Neural cell (in vitro differentiated cells): ENCODE measurements at regions not wholly inside any gene's neighbourhood (a gene's known extent, or its start where the extent isn't known, plus 50 kb on each side); places are given as distances from the start of the nearest gene placed in this dataset.

Source experiments
- H2AFZ ChIP-seq: fragments of 200-600, 300-800 bp; sonication (generic), shearing (Covaris generic); 2 replicates; pipeline ENCODE4 v1.6.0; 2014; ENCODE audit warnings: low read depth, mild to moderate bottlenecking, antibody characterized with exemption, low read length, moderate library complexity
- H3F3A ChIP-seq: fragments of 200-600 bp; shearing (Covaris generic); 2 replicates; pipeline ENCODE4 v1.6.1; 2016; ENCODE audit warnings: mild to moderate bottlenecking, moderate library complexity, mixed read lengths, antibody characterized with exemption, low read length; ENCODE audit not compliant: insufficient read depth, poor library complexity, severe bottlenecking
- H3K27ac ChIP-seq: fragments of 200-600, 300-800 bp; sonication (generic), shearing (Covaris generic); 2 replicates; pipeline ENCODE4 v1.5.1; 2014; ENCODE audit warnings: mild to moderate bottlenecking, low read length, moderate library complexity
- H3K27me3 ChIP-seq: fragments of 300-800, 200-600 bp; sonication (generic), shearing (Covaris generic); 2 replicates; pipeline ENCODE4 v1.6.0; 2014; ENCODE audit warnings: mild to moderate bottlenecking, low read depth, low read length, moderate library complexity; ENCODE audit not compliant: insufficient read depth
- H3K36me3 ChIP-seq: fragments of 300-800, 200-600 bp; sonication (generic), shearing (Covaris generic); 2 replicates; pipeline ENCODE4 v1.5.1; 2014; ENCODE audit warnings: mild to moderate bottlenecking, antibody characterized with exemption, low read length, moderate library complexity; ENCODE audit not compliant: insufficient read depth
- H3K4me2 ChIP-seq: fragments of 300-800, 200-600 bp; sonication (generic), shearing (Covaris generic); 2 replicates; pipeline ENCODE4 v1.6.0; 2014; ENCODE audit warnings: mild to moderate bottlenecking, low read length
- H3K4me3 ChIP-seq: fragments of 300-800, 200-600 bp; sonication (generic), shearing (Covaris generic); 2 replicates; pipeline ENCODE4 v1.5.1; 2014; ENCODE audit warnings: mild to moderate bottlenecking, low read length, moderate library complexity
- H3K79me2 ChIP-seq: fragments of 200-600 bp; shearing (Covaris generic); replicated peaks from 2 replicates; pipeline ENCODE4 v1.6.0; 2014; ENCODE audit warnings: mild to moderate bottlenecking, low read length, moderate library complexity; ENCODE audit not compliant: insufficient read depth
- H3K9ac ChIP-seq: fragments of 300-800, 200-600 bp; sonication (generic), shearing (Covaris generic); 2 replicates; pipeline ENCODE4 v1.6.1; 2016; ENCODE audit warnings: mild to moderate bottlenecking, low read length, mixed read lengths
- H3K9me2 ChIP-seq: fragments of 200-600 bp; shearing (Covaris generic); 2 replicates; pipeline ENCODE4 v1.6.1; 2016; ENCODE audit warnings: mild to moderate bottlenecking, low read length, mixed read lengths; ENCODE audit not compliant: insufficient read depth
- H3K9me3 ChIP-seq: fragments of 200-600, 300-800 bp; sonication (generic), shearing (Covaris generic); 2 replicates; pipeline ENCODE4 v1.6.1; 2016; ENCODE audit warnings: mild to moderate bottlenecking, mixed run types, low read length, moderate library complexity, mixed read lengths
- H4K20me1 ChIP-seq: fragments of 200-600 bp; shearing (Covaris generic); 2 replicates; pipeline ENCODE4 v1.6.1; 2016; ENCODE audit warnings: mild to moderate bottlenecking, mixed run types; ENCODE audit not compliant: insufficient read depth
- CTCF ChIP-seq: fragments of 450-650 bp; IDR thresholded peaks from 2 replicates; pipeline ENCODE4 v1.5.1; 2014; ENCODE audit warnings: antibody characterized with exemption, mild to moderate bottlenecking, moderate library complexity; ENCODE audit not compliant: poor library complexity, severe bottlenecking
- EP300 ChIP-seq: fragments of 450-650 bp; conservative IDR thresholded peaks from 2 replicates; pipeline ENCODE4 v1.6.1; 2014; ENCODE audit warnings: antibody characterized with exemption, mild to moderate bottlenecking, moderate library complexity; ENCODE audit not compliant: poor library complexity, severe bottlenecking
- EZH2 ChIP-seq: fragments of 200-600, 300-800 bp; shearing (Covaris generic), sonication (generic); IDR thresholded peaks from 2 replicates; pipeline ENCODE4 v1.6.1; 2014; ENCODE audit warnings: antibody characterized with exemption, low read length, borderline replicate concordance, mild to moderate bottlenecking; ENCODE audit not compliant: insufficient read depth, poor library complexity, severe bottlenecking
- MXI1 ChIP-seq: fragments of 450-650 bp; conservative IDR thresholded peaks from 2 replicates; pipeline ENCODE4 v1.6.1; 2014; ENCODE audit warnings: antibody characterized with exemption, mild to moderate bottlenecking; ENCODE audit not compliant: poor library complexity, severe bottlenecking
- POLR2AphosphoS5 ChIP-seq: IDR thresholded peaks from 2 replicates; pipeline ENCODE4 v1.6.1; 2012
- RAD21 ChIP-seq: fragments of 450-650 bp; conservative IDR thresholded peaks from 2 replicates; pipeline ENCODE4 v1.6.1; 2014; ENCODE audit warnings: antibody characterized with exemption, mild to moderate bottlenecking, moderate library complexity
- SMC3 ChIP-seq: fragments of 450-650 bp; conservative IDR thresholded peaks from 2 replicates; pipeline ENCODE4 v1.6.1; 2014; ENCODE audit warnings: antibody characterized with exemption, mild to moderate bottlenecking, moderate library complexity; ENCODE audit not compliant: poor library complexity
- TAF1 ChIP-seq: IDR thresholded peaks from 2 replicates; pipeline ENCODE4 v1.6.1; 2012; ENCODE audit warnings: low read depth
- TF ChIP-seq, protein P1 (sequence below): IDR thresholded peaks from 2 replicates; pipeline ENCODE4 v1.6.1; 2012; ENCODE audit warnings: borderline replicate concordance

GRCh38 chr6:148286563-148286962 is 56.1 kb upstream of the SASH1 start:
- no peak overlapping the region for H3K9ac ChIP-seq
- peak overlapping the region; percentile 80 for H3K27ac ChIP-seq
- H3F3A ChIP-seq: no peaks in the 10 kb centered on the region
- TF ChIP-seq, protein P1, sequence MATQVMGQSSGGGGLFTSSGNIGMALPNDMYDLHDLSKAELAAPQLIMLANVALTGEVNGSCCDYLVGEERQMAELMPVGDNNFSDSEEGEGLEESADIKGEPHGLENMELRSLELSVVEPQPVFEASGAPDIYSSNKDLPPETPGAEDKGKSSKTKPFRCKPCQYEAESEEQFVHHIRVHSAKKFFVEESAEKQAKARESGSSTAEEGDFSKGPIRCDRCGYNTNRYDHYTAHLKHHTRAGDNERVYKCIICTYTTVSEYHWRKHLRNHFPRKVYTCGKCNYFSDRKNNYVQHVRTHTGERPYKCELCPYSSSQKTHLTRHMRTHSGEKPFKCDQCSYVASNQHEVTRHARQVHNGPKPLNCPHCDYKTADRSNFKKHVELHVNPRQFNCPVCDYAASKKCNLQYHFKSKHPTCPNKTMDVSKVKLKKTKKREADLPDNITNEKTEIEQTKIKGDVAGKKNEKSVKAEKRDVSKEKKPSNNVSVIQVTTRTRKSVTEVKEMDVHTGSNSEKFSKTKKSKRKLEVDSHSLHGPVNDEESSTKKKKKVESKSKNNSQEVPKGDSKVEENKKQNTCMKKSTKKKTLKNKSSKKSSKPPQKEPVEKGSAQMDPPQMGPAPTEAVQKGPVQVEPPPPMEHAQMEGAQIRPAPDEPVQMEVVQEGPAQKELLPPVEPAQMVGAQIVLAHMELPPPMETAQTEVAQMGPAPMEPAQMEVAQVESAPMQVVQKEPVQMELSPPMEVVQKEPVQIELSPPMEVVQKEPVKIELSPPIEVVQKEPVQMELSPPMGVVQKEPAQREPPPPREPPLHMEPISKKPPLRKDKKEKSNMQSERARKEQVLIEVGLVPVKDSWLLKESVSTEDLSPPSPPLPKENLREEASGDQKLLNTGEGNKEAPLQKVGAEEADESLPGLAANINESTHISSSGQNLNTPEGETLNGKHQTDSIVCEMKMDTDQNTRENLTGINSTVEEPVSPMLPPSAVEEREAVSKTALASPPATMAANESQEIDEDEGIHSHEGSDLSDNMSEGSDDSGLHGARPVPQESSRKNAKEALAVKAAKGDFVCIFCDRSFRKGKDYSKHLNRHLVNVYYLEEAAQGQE: no peak
- TF ChIP-seq CTCF (no peak), RAD21 (no peak), TAF1 (no peak), MXI1 (no peak), EP300 (no peak), EZH2 (no peak), SMC3 (no peak)
- no peaks in the 10 kb centered on the region for H3K9me3 ChIP-seq
- no peaks in the 10 kb centered on the region for H3K36me3 ChIP-seq
- H3K27me3 ChIP-seq: no peaks in the 10 kb centered on the region
- no peak overlapping the region for H2AFZ ChIP-seq
- H3K9me2 ChIP-seq: no peaks in the 10 kb centered on the region
- no peaks in the 10 kb centered on the region for H4K20me1 ChIP-seq
- H3K79me2 ChIP-seq: no peaks in the 10 kb centered on the region
- no peak overlapping the region for H3K4me3 ChIP-seq
- no peak overlapping the region for H3K4me2 ChIP-seq

DNA sequence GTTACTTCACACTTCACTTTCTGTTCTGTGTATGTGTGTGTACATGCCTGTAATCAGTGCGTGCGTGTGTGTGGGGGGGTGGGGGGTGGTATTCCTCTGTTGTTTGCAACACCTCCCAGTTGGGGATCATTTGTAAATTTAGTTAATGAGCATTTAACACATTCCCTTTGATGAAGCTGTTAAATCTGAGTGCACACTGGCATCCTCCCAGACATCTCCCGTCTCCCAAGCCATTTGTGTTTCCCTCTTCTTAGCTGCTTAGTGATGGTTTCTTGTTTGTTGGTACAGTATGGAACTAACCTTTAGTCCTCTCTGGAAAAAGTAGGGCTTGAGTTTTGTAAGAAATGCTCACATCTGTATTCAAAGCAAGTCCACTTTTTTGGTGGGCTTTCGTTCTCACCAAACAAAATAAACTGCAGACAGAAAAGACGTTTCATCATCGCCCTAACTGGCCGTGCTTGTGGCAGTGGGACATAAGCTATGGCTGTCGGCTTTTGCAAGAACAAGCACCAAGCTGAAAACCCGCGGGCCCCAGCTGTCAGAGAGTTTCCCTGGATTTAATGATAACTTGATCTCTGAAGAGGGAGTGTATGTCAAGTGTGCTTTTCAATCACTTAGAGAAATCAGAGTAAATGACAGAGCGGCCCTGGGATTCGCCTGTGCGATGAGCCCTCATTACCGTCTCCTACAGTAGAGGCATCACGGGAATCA is 54.9 kb upstream of the SASH1 start:
- Histone ChIP-seq H3F3A (no peaks in the 10 kb centered on the region), H3K9me2 (no peaks in the 10 kb centered on the region), H3K9me3 (no peaks in the 10 kb centered on the region), H3K36me3 (no peaks in the 10 kb centered on the region), H3K4me2 (no peak overlapping the region), H2AFZ (no peak overlapping the region), H4K20me1 (no peaks in the 10 kb centered on the region), H3K9ac (no peak overlapping the region), H3K27ac (peak overlapping the region; percentile 80), H3K79me2 (no peaks in the 10 kb centered on the region), H3K27me3 (no peaks in the 10 kb centered on the region), H3K4me3 (peak overlapping the region; percentile 39)
- TF ChIP-seq EP300 (peak; percentile 77), POLR2AphosphoS5 (peak; percentile 52), CTCF (no peak)
